Ovary (tissue), 7 donors: ENCODE measurements at regions not wholly inside any gene's neighbourhood (a gene's known extent, or its start where the extent isn't known, plus 50 kb on each side); places are given as distances from the start of the nearest gene placed in this dataset.

Experiments
- DNase-seq, 5 donors: peaks; one replicate each; pipeline ENCODE4 v3.0.0-alpha.2; 2019 to 2020
- H3K27ac ChIP-seq, 2 donors: fragments of 200-600 bp; one replicate each; pipeline versions ENCODE4 v1.5.1 to v1.8.0; 2019 to 2022
- H3K27me3 ChIP-seq: fragments of 200-600 bp; one replicate; pipeline ENCODE4 v1.8.0; 2022
- H3K36me3 ChIP-seq: fragments of 200-600 bp; sonication (generic); one replicate; pipeline ENCODE4 v1.5.1; 2019
- H3K4me1 ChIP-seq: one replicate; pipeline ENCODE4 v1.8.1; 2013; ENCODE audit warnings: mild to moderate bottlenecking, moderate library complexity; ENCODE audit not compliant: insufficient read depth
- H3K4me3 ChIP-seq: fragments of 200-600 bp; sonication (generic); one replicate; pipeline ENCODE4 v1.5.1; 2017
- H3K9me3 ChIP-seq, 2 donors: fragments of 200-600 bp in 1 of 2; sonication (generic) in 1 of 2; one replicate each; pipeline versions ENCODE4 v1.5.1 to v1.8.1; 2013 to 2019; ENCODE audit warnings: mild to moderate bottlenecking in 1 of 2, moderate library complexity in 1 of 2
- CTCF ChIP-seq, 3 donors: fragments of 450-650 bp in 2 of 3; fragments of 200-600 bp in 1 of 3; IDR thresholded peaks; one replicate each; pipeline versions ENCODE4 v1.5.1 to v1.8.0; 2016 to 2022; ENCODE audit warnings: antibody characterized with exemption in 3 of 3, mild to moderate bottlenecking in 1 of 3
- EP300 ChIP-seq: sonication (generic); formaldehyde crosslinking; IDR thresholded peaks from one replicate; pipeline ENCODE4 v1.6.1; 2017; ENCODE audit warnings: antibody characterized with exemption
- POLR2A ChIP-seq: fragments of 450-650 bp; IDR thresholded peaks from one replicate; pipeline ENCODE4 v1.6.1; 2017; ENCODE audit warnings: antibody characterized with exemption, mild to moderate bottlenecking, moderate library complexity
- WGBS, 3 donors: extraction: QIAGEN DNeasy Blood & Tissue Kit in 1 of 3; methylation state at CpG; one replicate each; pipeline versions ENCODE4 v1.1.5 to v1.1.7; 2013 to 2017; 5-methylcytosine and 5-hydroxymethylcytosine counted together
- intact Hi-C, 4 donors: fragments of 100-400 bp; cut with DNase I; formaldehyde crosslinking; loops; one replicate each; pipeline versions ENCODE4 v1.11.0 to v1.15.1; 2022 to 2023
- donor health status: DM: no; HTN: no; CAD: no; lungs with moderate emphysema.
- donor health status: DM: no; HTN: no; CAD: no.
- donor health status: Bipolar disorder and iron deficiency.
- donor health status: DM: no; HTN: no; CAD: no.
- donor health status: DM: yes; HTN: yes; CAD: no.

DNA sequence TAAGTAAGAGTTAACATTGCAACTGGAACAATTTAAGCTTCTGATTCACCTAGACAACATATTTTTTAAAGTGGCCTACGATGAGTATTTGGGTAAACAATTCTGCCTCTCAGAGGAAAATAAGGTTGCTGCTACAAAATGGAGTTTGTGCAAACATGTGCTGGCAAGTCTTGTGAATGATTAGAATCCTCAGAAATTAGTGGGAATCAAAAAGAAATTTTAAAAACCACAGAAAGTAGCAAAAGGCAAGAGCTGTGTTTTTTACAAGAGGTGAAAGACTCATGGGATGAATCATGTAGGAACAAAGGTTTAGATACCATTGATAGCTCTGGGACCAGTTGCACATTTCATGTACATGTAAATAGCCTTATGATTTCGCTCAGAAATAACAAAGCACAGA lies 561.6 kb downstream of the TAF11L14 start:
- intact Hi-C loops, result no loop called here
- Histone ChIP-seq H3K27ac (no peak overlapping the region), H3K4me3 (no peak overlapping the region)

DNA sequence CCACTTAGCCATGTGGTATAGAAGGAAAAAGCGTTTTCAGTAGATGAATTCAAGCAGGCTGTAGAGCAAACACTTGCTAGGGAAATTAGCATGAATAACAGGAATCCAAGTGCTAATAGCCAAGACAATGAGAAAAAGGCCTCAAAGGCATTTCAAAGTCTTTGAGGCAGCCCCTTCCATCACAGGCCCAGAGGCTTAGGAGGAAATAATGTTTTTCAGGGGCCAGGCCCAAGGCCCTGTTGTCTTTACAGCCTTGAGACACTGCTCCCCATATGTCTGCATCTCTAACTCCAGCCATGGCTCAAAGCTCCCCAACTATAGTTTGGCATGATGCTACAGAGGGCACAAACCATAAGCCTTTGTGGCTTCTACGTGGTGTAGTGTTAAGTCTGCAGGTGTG lies 563.5 kb downstream of the TAF11L14 start:
- Histone ChIP-seq H3K4me3 (no peak overlapping the region), H3K27me3 (no peaks in the 10 kb centered on the region), H3K36me3 (no peaks in the 10 kb centered on the region), H3K4me1 (no peaks in the 10 kb centered on the region), H3K27ac (no peak overlapping the region), H3K9me3 (no peaks in the 10 kb centered on the region)
- 72 to 79% (median 76%) methylated on average over 2 of the region's 2 CpGs for WGBS, 3 donors
- intact Hi-C loops, result no loop called here
- no peak for DNase-seq
- TF ChIP-seq POLR2A (no peak), EP300 (no peak), CTCF (IDR thresholded peaks at IDR 0.05) (no peak)

More for the DNA sequence above, 561.6 kb downstream of the TAF11L14 start:
- no peaks in the 10 kb centered on the region for H3K4me1 ChIP-seq
- no peaks in the 10 kb centered on the region for H3K9me3 ChIP-seq
- no peak for DNase-seq
- H3K36me3 ChIP-seq, result no peaks in the 10 kb centered on the region
- TF ChIP-seq CTCF (IDR thresholded peaks at IDR 0.05) (no peak), POLR2A (no peak), EP300 (no peak)
- WGBS, 3 donors, result 31 to 55% (median 35%) methylated on average over 2 of the region's 2 CpGs
- H3K27me3 ChIP-seq, result no peaks in the 10 kb centered on the region

- no peak overlapping the region for H3K4me3 ChIP-seq
- DNase-seq, result no peak
- intact Hi-C loops, result no loop called here
- TF ChIP-seq CTCF (IDR thresholded peaks at IDR 0.05) (no peak), POLR2A (no peak), EP300 (no peak)
- H3K36me3 ChIP-seq, result no peaks in the 10 kb centered on the region
- no peak overlapping the region for H3K27ac ChIP-seq
- no peaks in the 10 kb centered on the region for H3K4me1 ChIP-seq
- WGBS, 3 donors, result 76 to 91% (median 82%) methylated on average over 2 of the region's 2 CpGs
- H3K27me3 ChIP-seq, result peaks cover 3% of the 10 kb centered on the region
- no peaks in the 10 kb centered on the region for H3K9me3 ChIP-seq
These were observed 567.9 kb downstream of the TAF11L14 start for GRCh38 chr5:18202164-18202563.

- intact Hi-C loops, result no loop called here
- Histone ChIP-seq H3K9me3 (no peaks in the 10 kb centered on the region), H3K27me3 (peaks cover 3% of the 10 kb centered on the region), H3K27ac (no peak overlapping the region), H3K4me3 (no peak overlapping the region), H3K36me3 (no peaks in the 10 kb centered on the region), H3K4me1 (no peaks in the 10 kb centered on the region)
- TF ChIP-seq CTCF (IDR thresholded peaks at IDR 0.05), result no peak
- no peak for TF ChIP-seq POLR2A
- TF ChIP-seq EP300, result no peak
- DNase-seq, result no peak
- WGBS, 3 donors, result 14 to 23% (median 15%) methylated on average over 1 of the region's 1 CpG
These were observed 569.0 kb downstream of the TAF11L14 start for GRCh38 chr5:18203296-18203695.

DNA sequence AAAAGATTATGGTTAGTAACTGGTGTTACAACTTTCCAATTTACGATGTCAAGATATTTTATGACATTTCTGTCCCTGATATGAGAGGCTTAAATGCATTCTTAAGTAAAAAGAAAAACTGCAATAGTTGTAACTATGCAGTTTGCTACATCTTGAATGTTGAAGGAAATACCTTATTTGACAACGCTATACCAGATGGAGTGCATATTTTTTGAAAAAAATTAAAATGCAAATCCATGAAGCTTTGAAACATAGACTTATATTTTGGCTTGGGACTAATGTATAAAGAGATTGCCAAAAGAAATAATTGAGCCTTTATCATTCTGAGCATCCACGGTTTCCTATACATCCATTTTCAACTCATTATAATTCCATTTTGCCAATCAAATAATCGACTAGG lies 579.4 kb downstream of the TAF11L14 start:
- H3K27ac ChIP-seq, result no peak overlapping the region
- no peaks in the 10 kb centered on the region for H3K4me1 ChIP-seq
- no peak for DNase-seq
- H3K4me3 ChIP-seq, result no peak overlapping the region
- 73 to 83% (median 78%) methylated on average over 4 of the region's 4 CpGs for WGBS, 3 donors
- TF ChIP-seq POLR2A (no peak), CTCF (IDR thresholded peaks at IDR 0.05) (no peak), EP300 (no peak)
- H3K27me3 ChIP-seq, result no peaks in the 10 kb centered on the region
- intact Hi-C loops, result no loop called here
- H3K9me3 ChIP-seq, result no peaks in the 10 kb centered on the region
- no peaks in the 10 kb centered on the region for H3K36me3 ChIP-seq
